Epithelial cell of proximal tubule (primary cell): ENCODE measurements at regions not wholly inside any gene's neighbourhood (a gene's known extent, or its start where the extent isn't known, plus 50 kb on each side); places are given as distances from the start of the nearest gene placed in this dataset.
A peak's percentile ranks its signal among the peaks of the same experiment; 100 is the strongest.

Source experiments
- DNase-seq: peaks from one replicate; pipeline ENCODE4 v3.0.0-alpha.2; 2011; ENCODE audit warnings: low read depth
- H3K4me3 ChIP-seq: 2 replicates; pipeline ENCODE4 v1.5.1; 2011; ENCODE audit warnings: low read depth, mild to moderate bottlenecking, low read length
- CTCF ChIP-seq: conservative IDR thresholded peaks from 2 replicates; pipeline ENCODE4 v1.5.1; 2012; ENCODE audit warnings: low read depth, mild to moderate bottlenecking, low read length

GRCh38 chr13:33379608-33380007 lies 94.1 kb upstream of the STARD13 start:
- TF ChIP-seq CTCF: no peak
- H3K4me3 ChIP-seq: no peak overlapping the region
- no peak for DNase-seq

GRCh38 chr13:33380487-33381079 lies 95.0 kb upstream of the STARD13 start:
- no peak for DNase-seq
- TF ChIP-seq CTCF: no peak
- H3K4me3 ChIP-seq: no peak overlapping the region

GRCh38 chr13:33381180-33381579 lies 95.6 kb upstream of the STARD13 start:
- no peak overlapping the region for H3K4me3 ChIP-seq
- no peak for TF ChIP-seq CTCF
- no peak for DNase-seq

GRCh38 chr13:33381906-33382305 lies 96.4 kb upstream of the STARD13 start:
- no peak for DNase-seq
- no peak overlapping the region for H3K4me3 ChIP-seq
- TF ChIP-seq CTCF: no peak

- no peak overlapping the region for H3K4me3 ChIP-seq
- DNase-seq: no peak
- no peak for TF ChIP-seq CTCF
Observed at GRCh38 chr13:33383724-33384577, 98.4 kb upstream of the STARD13 start.

- DNase-seq: no peak
- no peak overlapping the region for H3K4me3 ChIP-seq
- peak; percentile 30 for TF ChIP-seq CTCF
Observed at GRCh38 chr13:33388286-33388998, 102.9 kb upstream of the STARD13 start.
